WTC11 (cell line): ENCODE measurements at regions not wholly inside any gene's neighbourhood (a gene's known extent, or its start where the extent isn't known, plus 50 kb on each side); places are given as distances from the start of the nearest gene placed in this dataset.

Experiments used
- CBFB ChIP-seq: sonication (generic); formaldehyde crosslinking; IDR thresholded peaks from 2 replicates; pipeline ENCODE4 v1.8.1; 2022; ENCODE audit warnings: mild to moderate bottlenecking, low read depth, missing genetic modification reagents
- CREB1 ChIP-seq: sonication (generic); formaldehyde crosslinking; IDR thresholded peaks from 2 replicates; pipeline ENCODE4 v1.8.0; 2023; ENCODE audit warnings: mild to moderate bottlenecking, missing genetic modification reagents
- CREM ChIP-seq: sonication (generic); formaldehyde crosslinking; IDR thresholded peaks from 2 replicates; pipeline ENCODE4 v1.8.1; 2022; ENCODE audit warnings: mild to moderate bottlenecking, missing genetic modification reagents, moderate library complexity
- GABPB1 ChIP-seq: sonication (generic); formaldehyde crosslinking; IDR thresholded peaks from 2 replicates; pipeline ENCODE4 v1.8.1; 2023; ENCODE audit warnings: mild to moderate bottlenecking, missing genetic modification reagents
- TCF7 ChIP-seq: sonication (generic); formaldehyde crosslinking; IDR thresholded peaks from 2 replicates; pipeline ENCODE4 v1.8.0; 2022; ENCODE audit warnings: mild to moderate bottlenecking, low read depth, missing genetic modification reagents, moderate library complexity
- TEAD1 ChIP-seq: sonication (generic); formaldehyde crosslinking; IDR thresholded peaks from 2 replicates; pipeline ENCODE4 v1.8.0; 2022; ENCODE audit warnings: mild to moderate bottlenecking, missing genetic modification reagents
- ZNF232 ChIP-seq: sonication (generic); formaldehyde crosslinking; IDR thresholded peaks from 2 replicates; pipeline ENCODE4 v1.8.0; 2022; ENCODE audit warnings: mild to moderate bottlenecking, missing genetic modification reagents
- TF ChIP-seq, protein P1 (sequence below): fragments of 200-600 bp; IDR thresholded peaks from 2 replicates; pipeline ENCODE4 v1.8.0; 2022; ENCODE audit warnings: antibody characterized with exemption
- TF ChIP-seq, protein P2 (sequence below): sonication (generic); formaldehyde crosslinking; IDR thresholded peaks from 2 replicates; pipeline ENCODE4 v1.8.0; 2022; ENCODE audit warnings: mild to moderate bottlenecking, missing genetic modification reagents
- TF ChIP-seq, protein P3 (sequence below): sonication (generic); formaldehyde crosslinking; IDR thresholded peaks from 2 replicates; pipeline ENCODE4 v1.8.0; 2023; ENCODE audit warnings: mild to moderate bottlenecking, missing genetic modification reagents

DNA sequence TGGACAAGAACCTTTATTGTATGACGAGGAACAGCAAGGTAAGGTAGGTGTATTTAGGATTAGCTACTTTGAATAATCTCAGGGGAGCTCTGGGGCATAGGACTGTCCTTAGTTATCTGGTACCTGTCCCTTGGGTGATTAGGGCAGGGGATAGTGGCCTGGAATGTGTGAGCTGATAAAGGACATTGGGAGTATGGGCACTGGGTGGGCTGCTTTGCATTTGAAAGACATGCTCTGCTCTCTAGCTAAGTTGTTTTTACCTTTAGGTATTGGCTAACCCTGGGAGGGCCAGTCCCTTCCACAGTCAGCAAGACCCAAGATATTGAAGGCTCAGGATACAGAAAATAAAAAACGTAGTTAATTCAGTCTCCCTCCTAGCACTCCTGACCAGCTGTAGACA is 282.8 kb upstream of the C9orf72 start:
- TF ChIP-seq, protein P1, sequence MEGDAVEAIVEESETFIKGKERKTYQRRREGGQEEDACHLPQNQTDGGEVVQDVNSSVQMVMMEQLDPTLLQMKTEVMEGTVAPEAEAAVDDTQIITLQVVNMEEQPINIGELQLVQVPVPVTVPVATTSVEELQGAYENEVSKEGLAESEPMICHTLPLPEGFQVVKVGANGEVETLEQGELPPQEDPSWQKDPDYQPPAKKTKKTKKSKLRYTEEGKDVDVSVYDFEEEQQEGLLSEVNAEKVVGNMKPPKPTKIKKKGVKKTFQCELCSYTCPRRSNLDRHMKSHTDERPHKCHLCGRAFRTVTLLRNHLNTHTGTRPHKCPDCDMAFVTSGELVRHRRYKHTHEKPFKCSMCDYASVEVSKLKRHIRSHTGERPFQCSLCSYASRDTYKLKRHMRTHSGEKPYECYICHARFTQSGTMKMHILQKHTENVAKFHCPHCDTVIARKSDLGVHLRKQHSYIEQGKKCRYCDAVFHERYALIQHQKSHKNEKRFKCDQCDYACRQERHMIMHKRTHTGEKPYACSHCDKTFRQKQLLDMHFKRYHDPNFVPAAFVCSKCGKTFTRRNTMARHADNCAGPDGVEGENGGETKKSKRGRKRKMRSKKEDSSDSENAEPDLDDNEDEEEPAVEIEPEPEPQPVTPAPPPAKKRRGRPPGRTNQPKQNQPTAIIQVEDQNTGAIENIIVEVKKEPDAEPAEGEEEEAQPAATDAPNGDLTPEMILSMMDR: no peak
- TF ChIP-seq ZNF232 (CRISPR knock-in tag) (no peak), CBFB (CRISPR knock-in tag) (no peak), CREM (CRISPR knock-in tag) (no peak), CREB1 (CRISPR knock-in tag) (no peak), TEAD1 (CRISPR knock-in tag) (0 out of 2 replicates have a peak, but pooled peaks have one; percentile 17), TCF7 (CRISPR knock-in tag) (no peak), GABPB1 (CRISPR knock-in tag) (no peak)
- TF ChIP-seq, protein P2, sequence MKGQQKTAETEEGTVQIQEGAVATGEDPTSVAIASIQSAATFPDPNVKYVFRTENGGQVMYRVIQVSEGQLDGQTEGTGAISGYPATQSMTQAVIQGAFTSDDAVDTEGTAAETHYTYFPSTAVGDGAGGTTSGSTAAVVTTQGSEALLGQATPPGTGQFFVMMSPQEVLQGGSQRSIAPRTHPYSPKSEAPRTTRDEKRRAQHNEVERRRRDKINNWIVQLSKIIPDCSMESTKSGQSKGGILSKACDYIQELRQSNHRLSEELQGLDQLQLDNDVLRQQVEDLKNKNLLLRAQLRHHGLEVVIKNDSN (CRISPR knock-in tag): no peak
- TF ChIP-seq, protein P3, sequence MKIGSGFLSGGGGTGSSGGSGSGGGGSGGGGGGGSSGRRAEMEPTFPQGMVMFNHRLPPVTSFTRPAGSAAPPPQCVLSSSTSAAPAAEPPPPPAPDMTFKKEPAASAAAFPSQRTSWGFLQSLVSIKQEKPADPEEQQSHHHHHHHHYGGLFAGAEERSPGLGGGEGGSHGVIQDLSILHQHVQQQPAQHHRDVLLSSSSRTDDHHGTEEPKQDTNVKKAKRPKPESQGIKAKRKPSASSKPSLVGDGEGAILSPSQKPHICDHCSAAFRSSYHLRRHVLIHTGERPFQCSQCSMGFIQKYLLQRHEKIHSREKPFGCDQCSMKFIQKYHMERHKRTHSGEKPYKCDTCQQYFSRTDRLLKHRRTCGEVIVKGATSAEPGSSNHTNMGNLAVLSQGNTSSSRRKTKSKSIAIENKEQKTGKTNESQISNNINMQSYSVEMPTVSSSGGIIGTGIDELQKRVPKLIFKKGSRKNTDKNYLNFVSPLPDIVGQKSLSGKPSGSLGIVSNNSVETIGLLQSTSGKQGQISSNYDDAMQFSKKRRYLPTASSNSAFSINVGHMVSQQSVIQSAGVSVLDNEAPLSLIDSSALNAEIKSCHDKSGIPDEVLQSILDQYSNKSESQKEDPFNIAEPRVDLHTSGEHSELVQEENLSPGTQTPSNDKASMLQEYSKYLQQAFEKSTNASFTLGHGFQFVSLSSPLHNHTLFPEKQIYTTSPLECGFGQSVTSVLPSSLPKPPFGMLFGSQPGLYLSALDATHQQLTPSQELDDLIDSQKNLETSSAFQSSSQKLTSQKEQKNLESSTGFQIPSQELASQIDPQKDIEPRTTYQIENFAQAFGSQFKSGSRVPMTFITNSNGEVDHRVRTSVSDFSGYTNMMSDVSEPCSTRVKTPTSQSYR (CRISPR knock-in tag): no peak
